ENCODE measurements at regions not wholly inside any gene's neighbourhood (a gene's known extent, or its start where the extent isn't known, plus 50 kb on each side); places are given as distances from the start of the nearest gene placed in this dataset.
A peak's percentile ranks its signal among the peaks of the same experiment; 100 is the strongest.

DNA sequence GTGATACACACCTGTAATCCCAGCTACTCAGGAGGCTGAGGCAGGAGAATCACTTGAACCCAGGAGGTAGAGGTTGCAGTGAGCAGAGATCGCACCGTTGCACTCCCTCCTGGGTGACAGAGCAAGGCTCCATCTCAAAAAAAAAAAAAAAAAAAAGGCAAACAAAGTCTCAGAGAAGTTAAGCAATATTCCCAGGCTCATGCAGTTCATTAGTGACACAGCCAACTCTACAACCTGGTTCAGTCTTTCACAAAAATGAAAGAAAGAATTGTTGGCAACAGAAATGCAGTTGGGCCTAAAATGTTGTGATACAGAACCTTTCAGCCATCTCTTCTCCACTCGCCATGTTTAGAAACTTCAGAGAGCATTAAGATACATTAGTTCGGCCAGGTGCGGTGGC is 242.1 kb downstream of the LTN1 start:
- DNase-seq (ENCODE audit: low read depth), result no peak

DNA sequence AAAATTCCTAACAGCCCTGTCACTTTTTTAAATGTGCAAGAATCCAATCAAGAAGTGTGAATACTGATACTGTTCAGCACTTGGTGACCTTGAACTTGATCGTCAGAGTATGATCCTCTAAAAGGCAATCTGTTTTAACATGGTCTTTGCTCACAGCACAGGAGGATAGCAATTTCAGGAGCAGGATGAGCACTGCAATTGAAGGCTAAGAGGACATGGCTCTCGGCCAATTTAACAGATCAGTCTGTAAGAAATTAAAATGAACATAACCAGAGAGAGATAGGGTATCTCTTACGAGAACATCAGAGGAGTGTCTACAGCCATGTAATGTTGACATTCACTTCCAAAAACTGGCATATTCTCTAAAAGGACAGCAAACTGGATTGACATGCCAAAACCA is 243.1 kb downstream of the LTN1 start:
- DNase-seq (ENCODE audit: low read depth), result no peak

DNA sequence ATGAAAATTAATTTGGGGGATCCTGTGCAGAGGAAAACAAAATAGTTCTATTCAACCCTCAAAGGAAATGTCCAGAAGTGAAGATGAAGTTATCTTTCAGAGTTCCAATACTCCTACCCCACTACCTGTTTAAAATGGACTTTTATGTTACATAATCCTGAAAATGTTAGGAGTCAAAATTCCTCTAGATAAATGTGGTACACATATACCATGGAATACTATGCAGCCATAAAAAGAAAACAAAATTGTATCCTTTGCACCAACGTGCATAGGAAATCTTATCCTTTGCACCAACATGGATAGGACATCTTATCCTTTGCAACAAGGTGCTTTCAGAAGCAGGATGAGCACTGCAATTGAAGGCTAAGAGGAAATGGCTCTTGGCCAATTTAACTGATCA is 245.2 kb downstream of the LTN1 start:
- no peak for DNase-seq (ENCODE audit: low read depth)

DNA sequence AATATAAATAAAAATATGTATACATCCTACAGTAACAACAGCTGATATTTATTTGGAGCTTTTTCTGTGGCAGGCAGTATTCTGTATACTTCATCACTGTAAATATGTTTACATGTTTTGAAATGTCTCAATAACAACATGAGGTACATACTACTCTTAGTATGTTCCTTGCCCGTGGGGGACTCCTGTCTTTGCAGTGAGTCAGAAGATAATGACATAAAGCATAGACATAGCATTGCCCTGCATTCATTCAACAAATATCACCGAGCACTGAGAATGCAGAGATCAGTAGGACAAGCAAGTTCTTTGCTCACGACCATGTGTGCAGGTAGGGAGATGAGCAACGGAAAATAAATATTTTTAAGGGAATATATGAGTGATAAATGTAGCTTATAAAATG is 246.5 kb downstream of the LTN1 start:
- no peak for DNase-seq (ENCODE audit: low read depth)

DNA sequence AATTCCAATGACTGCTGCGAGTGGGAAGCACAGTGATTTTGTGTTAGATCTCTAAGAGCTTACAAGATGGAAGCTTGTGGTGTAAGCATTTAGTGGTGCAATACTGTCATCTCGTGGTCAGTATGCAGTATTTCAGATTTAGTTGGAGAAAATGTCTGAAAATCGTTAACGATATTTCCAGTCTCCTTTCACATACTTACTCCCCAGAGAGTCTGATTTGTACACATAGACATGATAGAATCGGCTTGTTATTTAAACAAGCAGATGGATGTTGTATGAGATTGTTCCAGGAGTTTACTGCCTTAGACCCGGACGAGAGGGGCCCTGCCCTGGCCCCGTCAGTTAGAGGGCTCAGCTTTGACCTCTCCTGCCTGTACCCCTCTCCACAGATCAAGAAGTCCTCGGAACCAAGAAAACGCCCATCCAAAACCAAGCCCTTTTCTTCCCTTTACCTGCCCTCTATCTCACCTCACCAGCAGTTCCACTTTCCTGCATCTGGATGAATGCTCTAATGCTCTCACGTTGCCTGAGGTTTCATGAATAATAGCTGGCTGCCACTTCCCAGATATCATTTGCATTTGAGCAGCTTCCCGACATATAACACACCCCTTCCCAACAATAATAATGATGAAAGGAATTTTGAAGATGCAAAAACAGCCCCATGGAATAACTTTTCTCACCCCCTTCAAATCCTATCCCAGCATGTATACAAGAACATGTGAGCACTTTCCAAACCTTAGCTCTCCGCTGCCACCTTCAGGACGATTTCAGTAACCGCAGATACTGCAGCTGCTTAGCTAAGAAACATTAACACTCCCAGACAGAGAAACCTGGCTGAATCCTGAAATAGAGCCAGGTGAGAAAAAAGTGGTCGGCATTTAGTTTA is 247.3 kb downstream of the LTN1 start:
- DNase-seq (ENCODE audit: low read depth), result peak; percentile 33

DNA sequence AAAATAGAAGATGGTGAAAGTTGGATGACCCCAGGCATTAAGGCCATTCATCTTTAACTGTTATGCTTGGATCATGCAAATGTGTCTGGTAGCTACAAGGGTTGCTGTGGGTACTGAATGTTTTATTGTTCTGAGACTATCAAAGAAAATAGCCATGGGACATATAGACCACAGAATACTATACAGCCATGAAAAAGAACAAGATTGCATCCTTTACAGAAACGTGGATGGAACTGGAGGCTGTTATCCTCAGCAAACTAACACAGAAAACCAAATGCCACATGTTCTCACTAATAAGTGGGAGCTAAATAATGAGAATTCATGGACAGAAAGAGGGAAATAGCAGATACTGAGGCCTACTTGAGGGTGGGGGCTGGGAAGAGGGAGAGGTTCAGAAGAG is 249.0 kb downstream of the LTN1 start:
- no peak for DNase-seq (ENCODE audit: low read depth)

DNA sequence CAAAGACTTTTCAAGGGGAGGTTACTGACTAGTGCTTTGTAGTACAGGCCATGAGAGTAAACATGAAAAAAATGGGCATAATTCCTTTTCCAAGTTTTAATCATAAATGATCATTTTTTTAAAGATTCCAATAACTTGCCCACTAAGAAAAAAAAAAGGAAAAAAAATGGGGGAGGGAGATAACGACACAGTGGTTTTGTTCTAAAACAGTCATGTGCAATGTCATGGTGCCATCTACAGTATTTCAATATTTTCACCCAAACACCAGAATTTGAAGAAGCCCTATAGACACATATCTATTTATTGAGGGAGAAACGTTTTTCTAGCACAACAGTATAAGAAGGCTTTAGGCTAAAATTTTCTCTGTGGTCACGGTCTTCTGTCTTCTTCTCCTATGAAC is 250.2 kb downstream of the LTN1 start:
- no peak for DNase-seq (ENCODE audit: low read depth)

DNA sequence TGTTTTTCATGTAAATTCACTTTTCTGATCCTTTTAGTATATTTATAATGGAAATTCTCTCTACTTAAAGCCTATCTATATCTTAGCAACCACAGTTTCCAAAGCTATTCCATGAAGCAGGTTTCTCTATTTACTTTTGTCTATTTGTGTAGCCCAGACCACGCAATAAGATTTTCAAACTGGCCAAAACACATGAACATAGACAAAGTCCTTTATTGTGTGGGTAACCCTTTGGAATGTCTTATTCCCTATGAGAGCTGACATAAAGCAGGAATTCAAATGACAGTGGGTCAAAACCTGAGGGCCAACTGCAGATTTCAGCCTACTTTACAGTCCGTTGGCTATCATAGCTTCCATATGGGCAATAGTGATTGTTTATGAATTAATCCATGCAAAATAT is 252.6 kb downstream of the LTN1 start:
- DNase-seq (ENCODE audit: low read depth), result no peak

DNA sequence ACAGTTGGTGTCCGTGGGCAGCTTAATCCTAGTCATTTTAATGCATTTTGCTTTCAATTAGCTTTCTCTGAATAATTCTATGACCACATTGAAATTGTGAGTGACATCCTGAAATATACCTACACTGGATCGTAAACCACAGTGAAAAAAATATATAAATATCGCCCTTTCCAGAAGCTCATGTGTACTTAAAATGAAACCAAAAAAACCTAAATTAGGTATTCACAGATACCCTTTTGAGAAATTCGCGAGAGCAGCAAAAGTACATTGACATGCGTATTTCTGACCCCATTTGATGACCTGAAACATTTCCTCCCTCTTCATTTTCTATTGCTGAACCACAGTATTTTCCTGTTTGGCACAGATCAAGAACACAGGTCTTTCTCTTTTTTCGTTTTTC is 253.8 kb downstream of the LTN1 start:
- no peak for DNase-seq (ENCODE audit: low read depth)

DNA sequence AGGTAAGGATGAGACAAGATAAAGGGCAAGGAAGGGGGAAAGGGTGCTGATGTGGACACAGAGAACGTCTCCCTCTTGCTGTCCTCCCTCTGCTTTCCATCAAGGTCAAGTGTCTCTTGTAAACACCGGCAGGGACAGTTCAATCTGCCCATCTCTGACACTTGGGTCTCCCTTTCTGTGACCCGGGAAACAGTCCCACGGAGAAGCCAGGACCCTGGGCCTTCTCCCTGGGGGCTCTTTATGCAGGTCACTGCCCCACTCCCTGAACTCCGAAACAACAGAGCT is 254.3 kb downstream of the LTN1 start:
- DNase-seq (ENCODE audit: low read depth), result no peak

DNA sequence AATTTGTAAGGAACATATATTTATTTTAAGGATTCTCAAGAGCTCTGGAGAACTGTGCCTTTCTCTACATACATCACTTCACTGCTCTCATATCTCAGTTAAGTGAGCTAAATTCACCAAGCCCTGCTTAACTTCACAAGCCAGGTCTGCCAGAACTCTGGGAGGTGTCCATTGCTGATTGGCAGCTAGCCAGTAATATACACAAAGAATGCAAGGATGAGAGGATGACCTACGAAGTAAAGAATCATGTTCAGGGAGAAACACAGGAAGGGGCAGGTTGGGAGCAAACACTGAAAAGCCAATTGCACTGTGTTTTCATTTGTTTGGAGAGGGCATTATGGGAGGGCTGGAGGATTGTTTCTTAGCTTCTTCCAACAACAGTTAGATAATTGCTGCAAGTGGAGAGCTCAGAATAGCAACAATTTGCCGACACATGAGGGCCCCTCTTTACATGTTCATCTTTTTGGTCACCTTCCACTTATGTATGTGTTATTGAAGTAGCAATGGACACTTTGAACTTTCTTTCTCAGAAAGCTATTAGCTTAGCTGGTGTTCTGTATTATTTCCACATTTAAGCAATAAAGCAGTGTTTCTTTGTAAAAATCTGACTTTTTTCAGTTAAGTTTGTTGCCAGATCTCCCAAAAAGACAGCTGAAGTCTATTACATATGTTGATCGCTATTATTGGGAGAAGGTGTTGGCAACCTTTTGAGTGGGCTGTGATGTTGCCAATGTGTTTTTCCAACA is 254.8 kb downstream of the LTN1 start:
- DNase-seq (ENCODE audit: low read depth), result no peak

DNA sequence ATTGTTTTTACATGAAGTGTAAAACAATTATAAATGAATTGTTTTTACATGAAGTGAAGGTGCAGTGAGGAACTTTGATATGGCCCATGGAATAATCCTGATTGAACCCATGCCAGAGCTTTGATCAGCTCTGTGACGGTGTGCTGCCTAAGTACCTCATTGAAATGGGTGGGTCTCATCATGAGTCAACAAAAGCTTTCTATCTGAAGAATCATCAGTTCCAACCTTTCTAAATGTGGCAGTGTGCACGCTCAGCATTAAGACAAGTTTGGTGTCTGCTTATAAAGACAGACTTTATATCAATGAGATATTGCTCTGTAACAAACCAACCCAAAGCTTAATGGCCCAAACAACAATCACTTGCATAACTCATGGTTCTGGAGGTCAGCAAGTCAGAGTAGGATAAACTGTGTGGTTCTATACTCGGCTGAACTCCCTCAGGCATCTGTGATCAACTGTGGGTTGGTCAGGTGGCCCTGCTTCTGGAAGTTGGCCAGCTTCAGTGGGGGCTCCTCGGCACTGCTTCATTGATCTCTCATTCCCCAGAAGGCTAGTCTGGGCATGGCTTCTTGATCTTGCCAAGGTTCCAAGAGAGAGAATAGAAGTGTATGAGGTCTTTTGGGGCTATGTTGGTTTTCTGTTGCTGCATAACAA is 258.0 kb downstream of the LTN1 start:
- DNase-seq (ENCODE audit: low read depth), result no peak

DNA sequence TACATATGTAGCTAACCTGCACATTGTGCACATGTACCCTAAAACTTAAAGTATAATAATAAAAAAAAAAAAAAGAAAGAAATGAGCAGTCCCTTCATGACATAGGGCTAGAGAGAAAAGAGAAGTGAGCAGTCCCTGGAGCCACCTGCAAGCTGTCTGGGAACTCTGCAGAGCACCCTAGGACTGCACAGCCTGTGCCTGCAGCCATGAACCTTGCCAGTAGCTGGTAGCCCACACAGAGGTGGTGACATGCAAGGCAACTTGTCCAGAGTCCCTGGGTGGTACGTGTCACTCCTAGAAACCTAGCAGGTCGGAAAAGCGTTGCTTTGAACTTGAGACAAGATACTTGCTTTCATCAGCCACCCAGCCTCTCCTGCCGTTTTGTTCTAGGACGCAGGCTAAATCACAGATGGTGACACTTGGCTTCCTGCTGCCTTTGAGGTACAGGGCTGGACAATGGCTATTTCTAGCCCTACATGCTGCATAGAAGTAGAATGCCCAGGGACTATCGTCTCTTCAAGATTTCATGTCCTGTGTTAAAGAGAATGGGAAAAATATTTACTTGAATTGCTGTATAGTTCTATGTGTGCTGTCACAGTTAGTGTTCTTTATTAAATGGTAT is 260.9 kb downstream of the LTN1 start:
- DNase-seq (ENCODE audit: low read depth), result no peak

DNA sequence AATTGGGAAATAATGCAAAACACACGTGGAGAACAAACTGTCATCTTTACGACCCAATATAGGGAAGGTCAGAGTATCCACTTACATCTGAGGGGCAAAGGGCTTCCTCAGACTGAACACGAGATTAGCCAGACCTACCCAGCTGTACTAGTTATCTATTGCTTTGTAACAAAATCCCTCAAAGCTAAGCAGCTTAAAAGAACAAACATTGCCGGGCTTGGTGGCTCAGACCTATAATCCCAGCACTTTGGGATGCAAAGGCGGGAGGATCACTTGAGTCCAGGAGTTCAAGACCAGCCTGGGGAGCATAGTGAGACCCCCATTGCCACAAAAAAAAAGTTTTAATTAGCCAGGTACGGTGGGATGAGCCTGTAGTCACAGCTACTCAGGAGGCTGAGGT is 262.8 kb downstream of the LTN1 start:
- DNase-seq (ENCODE audit: low read depth), result no peak

DNA sequence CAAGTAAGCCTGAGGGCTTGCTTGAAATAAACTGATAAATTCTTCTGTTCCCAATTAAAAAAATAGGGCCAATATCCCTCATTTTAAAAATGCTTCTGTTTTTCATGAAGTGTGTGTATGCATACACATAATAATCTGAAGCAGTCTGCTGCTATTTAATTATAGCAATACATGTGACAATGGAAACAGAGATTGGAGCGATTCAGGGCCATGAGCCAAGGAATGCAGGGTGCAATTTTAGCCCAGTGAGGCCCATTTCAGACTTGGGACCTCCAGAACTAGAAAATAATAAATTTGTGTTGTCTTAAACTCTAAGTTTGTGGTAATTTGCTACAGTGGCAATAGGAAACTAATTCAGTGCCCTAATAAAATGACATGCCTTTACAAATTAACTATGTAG is 264.9 kb downstream of the LTN1 start:
- no peak for DNase-seq (ENCODE audit: low read depth)

DNA sequence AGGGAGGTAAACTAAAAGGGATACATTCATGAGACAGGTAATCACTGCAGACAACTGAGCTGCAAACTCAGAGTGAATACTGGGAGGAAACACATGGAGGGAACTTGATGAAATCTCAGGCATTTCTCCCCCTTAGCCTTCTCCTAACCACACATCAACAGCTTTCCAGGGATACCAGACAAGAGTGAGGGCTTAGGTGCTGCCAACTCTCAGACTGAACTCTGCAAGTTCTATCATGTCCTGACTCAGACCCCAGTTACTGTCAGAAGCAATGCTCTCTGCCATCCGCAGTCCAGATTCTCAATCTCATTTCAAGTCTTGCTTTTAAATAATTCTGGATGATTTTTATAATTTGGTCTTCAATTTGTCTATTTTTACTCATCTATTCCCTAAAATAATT is 267.3 kb downstream of the LTN1 start:
- no peak for DNase-seq (ENCODE audit: low read depth)

DNA sequence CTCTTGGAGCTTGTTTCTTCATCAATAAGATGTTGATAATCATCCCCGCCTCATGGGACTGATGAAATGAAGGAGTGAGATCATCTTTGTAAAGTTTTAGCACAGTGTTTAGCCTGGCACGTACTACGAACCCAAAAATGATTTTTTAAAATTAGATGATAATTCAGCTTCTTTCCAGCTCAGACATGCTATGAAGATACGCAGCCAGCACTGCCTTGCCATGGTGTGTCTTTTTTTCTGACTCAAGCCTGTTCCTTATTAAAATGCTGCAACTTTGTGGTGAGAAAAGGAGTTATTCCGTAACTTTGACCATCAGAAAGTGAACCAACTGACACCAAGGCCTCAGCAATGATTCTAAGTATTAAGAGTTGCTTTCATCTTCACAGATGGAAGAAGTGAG is 269.0 kb downstream of the LTN1 start:
- no peak for DNase-seq (ENCODE audit: low read depth)

DNA sequence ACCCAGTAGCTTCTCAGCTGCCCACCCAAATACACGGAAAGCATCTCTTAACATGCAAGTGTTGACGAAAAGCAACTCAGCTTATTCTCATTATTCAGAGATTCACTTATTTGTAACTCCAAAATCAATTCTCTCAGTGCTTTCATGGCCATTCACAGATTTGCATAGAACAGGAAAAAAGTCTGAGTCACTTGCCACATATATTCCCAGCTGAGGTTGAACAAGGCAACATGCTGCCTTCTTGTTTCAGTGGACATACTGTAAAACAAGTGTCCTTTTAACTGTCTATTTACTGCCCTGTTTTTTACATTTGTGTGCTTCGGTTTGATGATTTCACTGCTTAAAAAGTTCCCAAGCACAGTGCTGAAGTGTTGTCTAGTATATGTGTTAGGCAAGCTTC is 273.0 kb downstream of the LTN1 start:
- DNase-seq (ENCODE audit: low read depth), result no peak

DNA sequence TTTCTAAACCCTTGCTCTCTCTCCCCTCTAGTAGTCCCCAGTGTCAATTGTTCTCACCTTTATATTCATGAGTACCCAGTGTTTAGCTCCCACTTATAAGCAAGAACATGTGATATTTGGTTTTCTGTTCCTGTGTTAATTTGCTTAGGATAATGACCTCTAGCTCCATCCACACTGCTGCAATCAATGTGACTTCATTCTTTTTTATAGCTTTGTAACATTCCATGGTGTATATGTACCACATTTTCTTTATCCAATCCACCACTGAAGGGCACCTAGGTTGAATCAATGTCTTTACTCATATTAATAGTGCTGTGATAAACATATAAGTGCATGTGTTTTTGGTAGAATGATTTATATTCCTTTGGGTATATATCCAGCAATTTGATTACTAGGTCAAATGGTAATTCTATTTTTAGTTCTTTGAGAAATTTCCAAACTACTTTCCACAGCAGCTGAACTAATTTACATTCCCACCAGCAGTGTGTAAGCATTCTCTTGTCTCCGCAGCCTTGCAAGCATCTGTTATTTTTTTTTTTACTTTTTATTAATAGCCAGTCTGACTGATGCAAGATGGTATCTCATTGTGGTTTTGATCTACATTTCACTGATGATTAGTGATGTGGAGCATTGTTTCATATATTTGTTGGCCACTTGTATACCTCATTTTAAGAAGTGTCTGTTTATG is 277.8 kb downstream of the LTN1 start:
- DNase-seq (ENCODE audit: low read depth), result no peak

DNA sequence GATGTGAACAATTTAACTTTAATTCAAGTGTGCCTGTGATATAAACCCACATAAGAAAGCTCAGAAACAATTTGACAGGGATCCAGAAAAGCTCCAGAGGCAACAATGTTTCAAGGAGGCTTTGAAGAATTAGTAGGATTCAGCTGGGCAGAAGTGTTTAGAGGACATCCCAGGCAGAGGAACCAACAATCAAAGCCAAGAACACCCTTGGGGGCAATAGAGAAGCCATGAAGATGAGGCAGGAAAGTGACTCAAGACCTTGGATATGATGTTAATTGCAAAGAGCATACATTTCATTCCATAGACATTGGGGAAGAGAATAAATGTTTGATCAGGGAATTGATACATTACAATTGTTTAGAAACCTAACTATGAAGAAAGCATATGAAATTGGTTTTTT is 280.3 kb downstream of the LTN1 start:
- no peak for DNase-seq (ENCODE audit: low read depth)

DNA sequence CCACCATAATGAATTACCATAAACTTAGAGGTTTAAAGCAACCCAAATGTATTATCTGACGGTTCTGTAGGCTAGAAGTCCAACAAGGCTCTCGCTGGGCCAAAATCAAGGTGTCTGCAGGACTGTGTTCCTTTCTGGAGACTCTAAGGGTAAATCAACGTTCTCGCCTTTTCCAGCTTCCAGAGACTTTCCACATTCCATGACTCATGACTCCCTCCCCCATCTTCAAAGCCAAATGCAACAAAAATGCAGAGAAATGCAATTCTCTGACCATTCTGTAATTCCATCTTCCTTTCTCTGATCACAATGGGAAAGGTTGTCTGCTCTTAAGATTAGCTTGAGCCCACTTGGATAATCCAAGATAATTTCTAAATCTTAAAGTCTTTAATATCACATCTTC is 287.1 kb downstream of the LTN1 start:
- DNase-seq (ENCODE audit: low read depth), result no peak

DNA sequence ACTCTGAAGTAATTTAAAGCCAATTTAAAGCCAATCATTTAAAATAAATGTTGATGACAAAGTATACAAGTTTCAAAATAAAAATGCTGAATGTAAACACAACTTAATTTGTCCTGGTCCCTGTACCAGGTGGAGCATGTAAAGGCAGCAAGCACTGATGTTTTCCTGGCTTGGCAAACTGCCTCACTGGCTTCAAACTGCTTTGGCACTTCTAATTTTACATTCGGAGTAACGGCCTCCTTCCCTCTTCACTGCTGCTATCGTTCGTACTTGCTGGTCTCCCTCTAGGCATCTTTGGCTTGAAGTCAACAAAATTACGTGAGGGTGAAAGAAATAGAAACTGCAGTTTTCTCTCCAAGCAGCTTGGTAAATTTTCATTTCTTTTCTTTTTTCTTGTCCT is 287.9 kb downstream of the LTN1 start:
- no peak for DNase-seq (ENCODE audit: low read depth)
